H1 (cell line): ENCODE measurements at regions not wholly inside any gene's neighbourhood (a gene's known extent, or its start where the extent isn't known, plus 50 kb on each side); places are given as distances from the start of the nearest gene placed in this dataset.

Source experiments
- CBX8 ChIP-seq: fragments of 300-800, 300-1000 bp; sonication (generic); IDR thresholded peaks from 2 replicates; pipeline ENCODE4 v1.7.1; 2016; ENCODE audit warnings: low read depth, low read length, borderline replicate concordance
- CHD7 ChIP-seq: fragments of 300-600 bp; sonication (generic); IDR thresholded peaks from 2 replicates; pipeline ENCODE4 v1.7.1; 2012; ENCODE audit warnings: low read length, moderate library complexity, mild to moderate bottlenecking, inconsistent platforms; ENCODE audit not compliant: insufficient replicate concordance
- TF ChIP-seq, protein P1 (sequence below): IDR thresholded peaks from 2 replicates; pipeline ENCODE4 v1.6.1; 2011; ENCODE audit warnings: low read depth, mild to moderate bottlenecking, low read length; ENCODE audit not compliant: insufficient read depth

DNA sequence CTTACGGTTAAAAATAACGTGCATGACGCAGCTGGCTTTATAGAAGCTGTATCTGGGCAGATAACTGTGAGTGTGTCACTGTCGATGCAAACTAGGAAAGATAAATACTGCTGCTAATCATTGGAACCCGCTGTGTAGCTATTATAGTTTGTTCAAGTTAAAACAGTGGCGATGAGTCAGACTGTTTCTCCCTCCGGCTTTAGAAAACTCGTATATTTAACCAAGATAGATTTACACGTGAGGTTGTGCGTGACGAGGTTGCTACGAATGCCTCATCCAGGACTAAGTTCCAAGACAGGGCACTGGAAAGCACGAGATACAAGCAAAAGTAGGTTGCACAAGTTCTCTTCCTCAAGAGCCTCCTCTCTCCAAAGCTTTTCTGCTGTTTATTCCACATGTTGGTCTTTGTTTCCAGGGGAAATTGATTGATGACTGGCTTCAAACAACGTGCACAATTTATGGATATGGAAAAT is 270.7 kb downstream of the FBXW7 start (continued):
- TF ChIP-seq CHD7: no peak
- TF ChIP-seq, protein P1, sequence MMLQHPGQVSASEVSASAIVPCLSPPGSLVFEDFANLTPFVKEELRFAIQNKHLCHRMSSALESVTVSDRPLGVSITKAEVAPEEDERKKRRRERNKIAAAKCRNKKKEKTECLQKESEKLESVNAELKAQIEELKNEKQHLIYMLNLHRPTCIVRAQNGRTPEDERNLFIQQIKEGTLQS: no peak
- TF ChIP-seq CBX8: no peak
